Astrocyte of the spinal cord (primary cell): ENCODE measurements at regions not wholly inside any gene's neighbourhood (a gene's known extent, or its start where the extent isn't known, plus 50 kb on each side); places are given as distances from the start of the nearest gene placed in this dataset.

Experiments
- DNase-seq: peaks from one replicate; pipeline ENCODE4 v3.0.0; 2011; ENCODE audit warnings: low read depth, low spot score
- H3K4me3 ChIP-seq: 2 replicates; pipeline ENCODE4 v1.5.1; 2011; ENCODE audit warnings: low read depth, mild to moderate bottlenecking, low read length, moderate library complexity
- CTCF ChIP-seq: IDR thresholded peaks from 2 replicates; pipeline ENCODE4 v1.5.1; 2012; ENCODE audit warnings: low read depth, mild to moderate bottlenecking, low read length, inconsistent platforms
- in situ Hi-C: cut with HindIII; loops from 2 replicates; pipeline ENCODE4 v1.10.0; 2017; ENCODE audit warnings: low sequenced_read_pairs

- no peak for TF ChIP-seq CTCF
- H3K4me3 ChIP-seq, result no peak overlapping the region
- DNase-seq, result no peak
- in situ Hi-C loops, result no loop called here
Measured at GRCh38 chr1:29529677-29530278, 293.5 kb downstream of the PTPRU start.

- in situ Hi-C loops, result no loop called here
- no peak for TF ChIP-seq CTCF
- no peak overlapping the region for H3K4me3 ChIP-seq
- no peak for DNase-seq
Measured at GRCh38 chr1:29527314-29528004, 291.1 kb downstream of the PTPRU start.

GRCh38 chr1:29525941-29526340 is 289.6 kb downstream of the PTPRU start:
- no peak for TF ChIP-seq CTCF
- no peak overlapping the region for H3K4me3 ChIP-seq
- no peak for DNase-seq
- in situ Hi-C loops, result no loop called here

GRCh38 chr1:29524285-29525065 is 288.2 kb downstream of the PTPRU start:
- DNase-seq, result no peak
- in situ Hi-C loops, result no loop called here
- no peak overlapping the region for H3K4me3 ChIP-seq
- TF ChIP-seq CTCF, result no peak

GRCh38 chr1:29523576-29523975 is 287.3 kb downstream of the PTPRU start:
- no peak overlapping the region for H3K4me3 ChIP-seq
- TF ChIP-seq CTCF, result no peak
- in situ Hi-C loops, result no loop called here
- no peak for DNase-seq

- no peak for TF ChIP-seq CTCF
- DNase-seq, result no peak
- no peak overlapping the region for H3K4me3 ChIP-seq
- in situ Hi-C loops, result no loop called here
Measured at GRCh38 chr1:29523136-29523535, 286.8 kb downstream of the PTPRU start.
